Activated naive CD4-positive, alpha-beta T cell treated with anti-CD3 and anti-CD28 coated beads, Interleukin-2, amount 10 ng/mL, durations not matched to agents 7 days and 5 days (primary cell): ENCODE measurements at regions not wholly inside any gene's neighbourhood (a gene's known extent, or its start where the extent isn't known, plus 50 kb on each side); places are given as distances from the start of the nearest gene placed in this dataset.
"Not testable (repeated sequence)": the region's sequence is repeated elsewhere in the genome, so short reads cannot be mapped to it uniquely, and the experiment has no call there.

Experiments used
- CTCF ChIA-PET: fragments of 350-600 bp; sonication (Branson Sonifier 250); formaldehyde crosslinking; loops from one replicate; lab custom pipeline; 2021; ENCODE audit warnings: antibody characterized with exemption; lab: Charles Lee
- DNase-seq: peaks from one replicate; pipeline ENCODE4 v3.0.0-alpha.2; 2020
- H3K27ac Mint-ChIP-seq: one replicate; pipeline ENCODE4 v1.8.0; 2021; ENCODE audit warnings: mild to moderate bottlenecking, moderate library complexity, mixed read lengths
- H3K27me3 Mint-ChIP-seq: one replicate; pipeline ENCODE4 v1.8.0; 2021; ENCODE audit warnings: mild to moderate bottlenecking, mixed read lengths
- H3K36me3 Mint-ChIP-seq: one replicate; pipeline ENCODE4 v1.8.0; 2021; ENCODE audit warnings: mixed read lengths
- H3K4me1 Mint-ChIP-seq: one replicate; pipeline ENCODE4 v1.8.0; 2021; ENCODE audit warnings: mixed read lengths
- H3K4me3 Mint-ChIP-seq: one replicate; pipeline ENCODE4 v1.8.0; 2021; ENCODE audit warnings: mild to moderate bottlenecking, moderate library complexity, mixed read lengths
- H3K9me3 Mint-ChIP-seq: one replicate; pipeline ENCODE4 v1.8.0; 2021; ENCODE audit warnings: mixed read lengths

DNA sequence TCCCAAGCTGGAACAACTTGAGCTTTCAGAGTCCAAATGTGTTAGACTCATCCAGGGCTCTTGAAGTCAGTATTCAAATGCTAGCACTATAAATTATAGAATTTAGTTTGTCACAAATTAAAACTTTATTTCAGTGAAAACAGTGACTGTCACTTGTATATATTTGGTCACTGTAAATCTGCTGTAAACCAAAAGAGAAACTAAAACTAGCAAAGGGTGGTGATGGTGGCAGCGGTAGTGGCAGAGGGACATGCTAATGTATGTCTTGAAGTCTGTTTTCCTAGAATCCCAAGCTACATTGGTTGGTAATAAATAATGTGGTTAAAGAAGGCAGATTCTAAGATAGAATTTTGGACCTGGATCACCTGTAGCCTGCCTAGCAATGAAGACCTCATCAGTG lies 140.4 kb upstream of the CENPW start:
- DNase-seq, result no peak
- no peak overlapping the region for H3K4me3 Mint-ChIP-seq
- H3K4me1 Mint-ChIP-seq, result peaks cover 7% of the 10 kb centered on the region
- CTCF ChIA-PET, result no interaction called here
- no peaks in the 10 kb centered on the region for H3K36me3 Mint-ChIP-seq
- no peak overlapping the region for H3K27ac Mint-ChIP-seq
- H3K27me3 Mint-ChIP-seq, result no peaks in the 10 kb centered on the region
- H3K9me3 Mint-ChIP-seq, result no peaks in the 10 kb centered on the region

DNA sequence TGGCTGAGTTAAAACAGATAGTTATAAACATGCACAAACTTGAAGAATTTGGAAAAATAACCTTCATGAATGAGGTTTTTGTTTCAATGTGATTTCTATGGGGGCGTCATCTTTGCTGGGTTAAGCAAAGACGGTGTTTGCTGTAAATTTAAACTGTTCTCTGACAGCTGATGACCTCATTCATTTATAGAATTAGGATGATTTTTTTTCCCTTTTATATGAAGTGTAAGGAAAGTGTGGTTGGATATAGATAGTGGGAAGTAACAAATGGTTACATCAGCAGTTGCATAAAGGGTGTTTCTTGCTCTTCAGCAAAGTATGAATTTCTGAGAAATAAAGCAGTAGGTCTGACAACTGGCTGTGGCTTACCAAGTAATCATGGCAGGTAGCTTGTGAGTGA lies 137.2 kb upstream of the CENPW start:
- no peaks in the 10 kb centered on the region for H3K9me3 Mint-ChIP-seq
- H3K27me3 Mint-ChIP-seq, result no peaks in the 10 kb centered on the region
- no peaks in the 10 kb centered on the region for H3K36me3 Mint-ChIP-seq
- H3K27ac Mint-ChIP-seq, result no peak overlapping the region
- CTCF ChIA-PET, result interaction anchor here (0.7 kb wide), 1 partner anchor 26 kb away, joined by 3 read pairs; no protein-coding TSS in a partner anchor
- no peak for DNase-seq
- no peak overlapping the region for H3K4me3 Mint-ChIP-seq
- peaks cover 7% of the 10 kb centered on the region for H3K4me1 Mint-ChIP-seq

DNA sequence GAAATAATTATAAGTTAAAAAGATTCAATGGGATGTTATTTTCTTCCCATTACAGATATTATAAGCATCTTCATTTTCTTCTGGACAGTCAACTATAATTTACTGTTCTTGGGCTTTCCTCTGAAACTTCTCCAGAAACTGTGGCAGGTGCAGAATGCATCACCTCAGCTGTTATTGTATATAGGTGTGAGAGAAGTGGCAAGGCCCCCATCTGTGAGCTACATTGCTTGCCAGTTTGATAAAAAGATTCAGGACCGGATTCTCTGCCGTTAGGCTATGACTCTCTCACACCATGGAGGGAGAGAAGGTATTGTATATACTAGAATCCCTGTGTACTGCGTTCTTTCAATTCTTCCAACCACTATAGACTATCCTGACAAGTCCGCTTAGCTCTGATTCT lies 135.8 kb upstream of the CENPW start:
- Mint-ChIP-seq H3K4me3 (no peak overlapping the region), H3K36me3 (no peaks in the 10 kb centered on the region), H3K27ac (no peak overlapping the region), H3K4me1 (peaks cover 7% of the 10 kb centered on the region), H3K27me3 (no peaks in the 10 kb centered on the region), H3K9me3 (no peaks in the 10 kb centered on the region)
- no peak for DNase-seq
- CTCF ChIA-PET, result no interaction called here

DNA sequence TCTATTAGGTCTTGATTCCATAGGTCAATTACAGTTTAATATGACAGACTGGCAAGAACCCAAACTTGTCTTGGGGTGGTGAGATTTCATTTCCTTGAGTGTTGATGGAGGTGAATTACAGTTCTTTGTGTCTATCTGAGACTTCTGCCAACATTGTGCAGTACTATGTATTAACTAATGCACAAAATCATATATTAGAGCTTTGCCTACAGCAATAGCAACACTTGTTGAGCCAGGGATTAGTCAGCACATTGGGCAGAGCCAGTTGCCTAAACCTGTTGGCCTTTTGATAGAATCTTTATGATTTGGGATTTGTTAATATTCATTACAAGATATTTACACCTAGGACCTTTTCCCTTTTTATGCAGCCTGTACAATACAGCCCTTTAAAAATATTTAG lies 135.3 kb upstream of the CENPW start:
- H3K27me3 Mint-ChIP-seq, result no peaks in the 10 kb centered on the region

DNA sequence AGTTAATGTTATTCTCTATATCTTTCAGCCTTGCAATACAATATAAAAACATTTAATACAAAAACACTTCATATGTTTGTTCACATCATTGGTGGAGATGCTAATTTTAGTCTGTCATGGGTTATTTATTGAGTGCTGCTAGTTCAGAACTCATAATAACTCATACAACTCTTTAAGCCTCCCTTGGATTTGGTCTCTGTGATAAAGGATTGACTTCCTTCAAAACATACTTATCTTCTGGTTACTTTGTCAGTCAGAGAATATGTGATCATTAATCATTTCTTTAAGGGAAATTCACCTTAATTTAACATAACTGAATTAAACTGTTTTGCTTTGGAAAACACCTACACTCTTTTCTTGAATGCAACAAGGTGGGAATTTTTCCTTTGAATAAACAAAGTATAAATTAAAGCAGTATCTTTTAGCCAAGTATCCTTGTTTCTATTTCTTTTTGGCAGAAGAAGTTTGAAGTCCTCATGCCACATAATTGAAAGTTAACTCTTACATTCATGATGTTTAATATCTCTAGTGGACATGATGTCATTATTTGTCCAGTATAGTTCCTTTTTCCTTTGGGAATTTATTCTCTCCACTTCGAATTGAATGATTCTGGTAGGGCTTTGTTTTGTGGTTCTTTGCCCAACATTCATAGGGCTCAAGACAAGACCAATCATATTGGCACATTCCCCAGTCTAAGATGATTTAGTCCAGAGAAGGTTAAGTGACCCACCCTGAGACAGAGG lies 133.2 kb upstream of the CENPW start:
- Mint-ChIP-seq H3K4me1 (no peaks in the 10 kb centered on the region), H3K9me3 (no peaks in the 10 kb centered on the region), H3K27ac (no peak overlapping the region), H3K4me3 (no peak overlapping the region), H3K27me3 (no peaks in the 10 kb centered on the region), H3K36me3 (no peaks in the 10 kb centered on the region)
- no peak for DNase-seq
- CTCF ChIA-PET, result no interaction called here

More for the DNA sequence above, 135.3 kb upstream of the CENPW start:
- H3K36me3 Mint-ChIP-seq, result no peaks in the 10 kb centered on the region
- peaks cover 2% of the 10 kb centered on the region for H3K4me1 Mint-ChIP-seq
- no peak for DNase-seq
- no peaks in the 10 kb centered on the region for H3K9me3 Mint-ChIP-seq
- H3K4me3 Mint-ChIP-seq, result no peak overlapping the region
- H3K27ac Mint-ChIP-seq, result no peak overlapping the region
- CTCF ChIA-PET, result no interaction called here

DNA sequence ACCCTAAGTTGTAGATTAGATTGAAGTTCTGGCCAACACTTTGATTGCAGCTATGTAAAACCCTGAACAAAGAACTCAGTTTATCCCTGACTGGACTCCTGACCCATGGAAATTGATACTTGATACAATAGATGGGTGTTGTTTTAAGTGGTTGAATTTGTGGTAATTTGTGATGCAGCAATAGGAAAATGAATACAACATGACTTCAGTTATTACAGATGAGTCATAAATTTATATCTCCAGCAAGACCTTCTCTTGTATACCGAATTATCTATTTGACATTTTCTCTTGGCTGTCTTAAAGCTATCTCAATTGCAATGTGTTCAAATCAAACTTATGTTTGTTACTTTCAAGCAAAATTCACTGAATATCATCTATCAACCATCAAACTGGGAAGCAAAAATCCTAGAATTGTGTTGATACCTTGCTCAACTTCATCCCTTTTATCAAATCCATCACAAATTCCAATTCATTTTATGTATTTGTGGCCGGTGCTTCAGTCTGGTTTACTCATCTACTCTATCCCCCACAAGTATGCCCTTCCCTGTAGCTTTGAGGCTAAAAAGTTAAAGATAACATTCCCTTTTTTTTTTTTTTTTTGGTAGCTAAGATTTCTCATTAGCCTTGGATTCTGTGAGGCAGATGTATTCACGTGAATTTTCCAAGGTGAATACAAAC lies 129.4 kb upstream of the CENPW start:
- H3K27ac Mint-ChIP-seq, result no peak overlapping the region
- no peak for DNase-seq
- no peaks in the 10 kb centered on the region for H3K4me1 Mint-ChIP-seq
- CTCF ChIA-PET, result no interaction called here
- H3K36me3 Mint-ChIP-seq, result no peaks in the 10 kb centered on the region
- no peak overlapping the region for H3K4me3 Mint-ChIP-seq
- H3K27me3 Mint-ChIP-seq, result no peaks in the 10 kb centered on the region
- no peaks in the 10 kb centered on the region for H3K9me3 Mint-ChIP-seq

DNA sequence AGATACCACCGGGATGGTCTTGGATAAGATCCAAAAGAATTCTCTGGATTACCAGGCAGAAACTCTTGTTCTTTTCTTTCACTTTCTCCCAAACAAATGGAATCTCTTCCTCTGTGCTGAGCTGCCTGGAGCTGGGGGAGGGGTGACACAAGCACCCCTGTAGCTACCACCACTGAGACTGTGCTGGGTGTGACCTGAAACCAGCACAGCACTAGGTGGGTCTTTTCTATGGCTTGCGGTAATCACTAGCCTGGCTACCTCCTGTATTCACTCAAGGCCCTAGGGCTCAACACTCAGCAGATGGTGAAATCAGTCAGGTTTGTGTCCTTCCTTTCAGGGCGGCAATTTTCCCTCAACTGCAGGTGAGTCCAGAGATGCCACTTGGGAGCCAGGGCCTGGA lies 122.4 kb upstream of the CENPW start:
- no peak overlapping the region for H3K4me3 Mint-ChIP-seq
- no peaks in the 10 kb centered on the region for H3K4me1 Mint-ChIP-seq
- CTCF ChIA-PET, result no interaction called here
- H3K9me3 Mint-ChIP-seq, result no peaks in the 10 kb centered on the region
- no peak overlapping the region for H3K27ac Mint-ChIP-seq
- DNase-seq, result no peak
- H3K27me3 Mint-ChIP-seq, result no peaks in the 10 kb centered on the region
- no peaks in the 10 kb centered on the region for H3K36me3 Mint-ChIP-seq

DNA sequence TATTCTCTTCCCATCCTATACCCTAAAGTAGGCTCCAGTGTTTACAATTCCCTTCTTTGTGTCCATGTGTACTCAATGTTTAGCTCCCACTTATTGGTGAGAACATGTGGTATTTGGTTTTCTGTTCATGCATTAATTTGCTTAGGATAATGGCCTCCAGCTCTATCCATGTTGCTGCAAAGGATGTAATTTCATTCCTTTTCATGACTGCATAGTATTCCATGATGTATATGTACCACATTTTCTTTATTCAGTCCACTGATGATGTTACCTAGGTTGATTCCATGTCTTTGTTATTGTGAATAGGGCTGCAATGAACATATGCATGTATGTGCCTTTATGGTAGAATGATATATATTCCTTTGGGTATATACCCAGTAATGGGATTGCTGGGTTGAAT lies 119.0 kb upstream of the CENPW start:
- H3K36me3 Mint-ChIP-seq, H3K4me1 Mint-ChIP-seq, H3K9me3 Mint-ChIP-seq, H3K4me3 Mint-ChIP-seq, DNase-seq, H3K27me3 Mint-ChIP-seq, CTCF ChIA-PET, H3K27ac Mint-ChIP-seq: not testable (repeated sequence)

DNA sequence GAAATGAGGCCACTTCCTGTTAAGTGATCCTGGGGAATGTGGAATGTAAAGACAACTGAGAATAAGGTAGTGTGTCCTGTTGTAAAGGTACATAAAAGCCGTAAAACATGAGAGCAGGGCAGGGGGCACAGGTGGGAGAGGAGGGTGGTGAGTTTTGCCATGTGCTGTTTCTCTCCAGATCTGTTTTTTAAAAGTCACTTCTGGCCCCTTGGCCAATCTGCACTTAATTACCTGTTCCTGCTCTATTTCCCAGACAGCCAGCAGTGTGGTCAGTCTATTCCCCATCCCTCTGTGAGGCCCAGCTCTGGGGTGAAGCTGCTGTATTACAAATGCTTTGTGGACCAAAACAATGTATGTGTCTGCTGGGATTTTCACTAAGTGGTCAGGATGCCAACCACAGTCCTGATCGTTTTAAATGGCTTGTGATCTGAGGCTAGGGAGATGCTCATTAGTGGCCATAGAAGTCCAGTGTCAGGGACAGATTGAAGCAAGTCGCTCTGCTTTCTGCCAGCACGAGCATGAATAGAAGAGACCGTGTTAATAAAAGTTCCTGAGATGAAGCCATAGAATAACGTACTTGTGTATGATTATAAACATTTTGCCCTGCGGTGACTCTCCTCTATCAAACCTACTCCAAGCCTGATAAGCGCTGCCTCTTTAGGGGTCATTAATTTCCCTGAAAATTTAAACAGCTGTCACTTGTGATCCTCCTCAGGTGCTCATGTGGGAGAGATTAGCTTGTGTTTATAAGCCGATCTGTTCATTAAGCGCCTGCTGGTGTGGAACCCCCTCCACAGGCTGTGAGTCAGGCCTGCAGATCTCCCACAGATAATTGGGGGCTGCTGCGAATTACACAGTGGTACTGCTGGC lies 111.8 kb upstream of the CENPW start:
- H3K27ac Mint-ChIP-seq, result no peak overlapping the region
- no peaks in the 10 kb centered on the region for H3K4me1 Mint-ChIP-seq
- H3K9me3 Mint-ChIP-seq, result no peaks in the 10 kb centered on the region
- no peak overlapping the region for H3K4me3 Mint-ChIP-seq
- no peaks in the 10 kb centered on the region for H3K27me3 Mint-ChIP-seq
- CTCF ChIA-PET, result no interaction called here
- no peaks in the 10 kb centered on the region for H3K36me3 Mint-ChIP-seq
- no peak for DNase-seq

DNA sequence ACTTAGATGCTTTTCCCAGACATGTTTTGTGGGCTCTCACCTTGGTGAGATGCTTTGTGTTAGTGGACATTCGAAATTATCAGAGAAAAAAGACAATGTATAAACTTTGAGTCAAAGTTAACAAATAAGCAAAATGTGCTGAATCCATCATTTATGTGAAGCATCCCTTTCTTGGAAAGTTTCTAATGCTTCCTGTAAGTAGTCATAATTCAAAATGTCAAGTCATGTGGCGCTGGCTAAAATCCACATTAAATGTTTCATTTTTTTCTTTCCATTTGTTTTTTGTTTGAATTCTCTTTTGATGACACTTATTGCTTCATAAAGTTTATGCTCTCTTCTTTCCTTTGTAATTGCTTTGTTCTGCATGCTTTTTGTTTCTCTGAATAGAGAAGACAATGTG lies 107.2 kb upstream of the CENPW start:
- no peaks in the 10 kb centered on the region for H3K36me3 Mint-ChIP-seq
- CTCF ChIA-PET, result no interaction called here
- no peak overlapping the region for H3K27ac Mint-ChIP-seq
- no peaks in the 10 kb centered on the region for H3K27me3 Mint-ChIP-seq
- DNase-seq, result no peak
- H3K4me3 Mint-ChIP-seq, result no peak overlapping the region
- no peaks in the 10 kb centered on the region for H3K9me3 Mint-ChIP-seq
- no peaks in the 10 kb centered on the region for H3K4me1 Mint-ChIP-seq

DNA sequence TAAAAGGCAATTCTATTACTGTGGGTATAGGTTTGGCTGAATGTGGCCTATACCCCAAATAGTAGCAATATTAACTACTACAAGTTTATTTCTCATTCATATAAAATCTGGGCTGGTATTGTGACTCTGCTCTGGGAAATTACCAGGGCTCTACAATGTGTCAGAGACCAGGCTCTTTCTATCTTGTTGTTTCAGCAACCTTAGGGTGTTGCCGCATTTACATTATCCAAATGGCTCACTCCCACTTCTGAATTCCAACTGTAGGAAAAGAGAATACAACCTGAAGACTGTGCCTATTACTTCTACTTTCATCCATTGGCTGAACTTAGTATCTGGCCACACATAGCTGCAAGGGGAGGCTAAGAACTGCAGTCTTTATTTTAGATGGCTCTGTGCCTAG lies 106.7 kb upstream of the CENPW start:
- no peaks in the 10 kb centered on the region for H3K27me3 Mint-ChIP-seq
- no peak overlapping the region for H3K4me3 Mint-ChIP-seq
- H3K4me1 Mint-ChIP-seq, result no peaks in the 10 kb centered on the region
- H3K27ac Mint-ChIP-seq, result no peak overlapping the region
- no peaks in the 10 kb centered on the region for H3K36me3 Mint-ChIP-seq
- no peaks in the 10 kb centered on the region for H3K9me3 Mint-ChIP-seq
- no peak for DNase-seq
- CTCF ChIA-PET, result no interaction called here

DNA sequence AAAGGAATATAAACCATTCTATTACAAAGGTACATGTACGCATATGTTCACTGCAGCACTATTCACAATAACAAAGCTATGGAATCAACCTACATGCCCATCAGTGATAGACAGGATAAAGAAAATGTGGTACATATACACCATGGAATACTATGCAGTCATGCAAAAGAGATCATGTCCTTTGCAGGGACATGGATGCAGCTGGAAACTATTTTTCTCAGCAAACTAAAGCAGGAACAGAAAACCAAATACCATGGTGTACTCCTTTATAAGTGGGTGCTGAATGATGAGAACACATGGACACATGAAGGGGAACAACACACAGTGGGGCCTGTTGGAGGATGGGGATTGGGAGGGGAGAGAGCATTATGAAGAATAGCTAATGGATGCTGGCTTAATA lies 104.6 kb upstream of the CENPW start:
- Mint-ChIP-seq H3K36me3 (no peaks in the 10 kb centered on the region), H3K4me1 (no peaks in the 10 kb centered on the region), H3K9me3 (peaks cover 3% of the 10 kb centered on the region), H3K27me3 (no peaks in the 10 kb centered on the region), H3K4me3 (no peak overlapping the region), H3K27ac (no peak overlapping the region)
- CTCF ChIA-PET, result no interaction called here
- no peak for DNase-seq

DNA sequence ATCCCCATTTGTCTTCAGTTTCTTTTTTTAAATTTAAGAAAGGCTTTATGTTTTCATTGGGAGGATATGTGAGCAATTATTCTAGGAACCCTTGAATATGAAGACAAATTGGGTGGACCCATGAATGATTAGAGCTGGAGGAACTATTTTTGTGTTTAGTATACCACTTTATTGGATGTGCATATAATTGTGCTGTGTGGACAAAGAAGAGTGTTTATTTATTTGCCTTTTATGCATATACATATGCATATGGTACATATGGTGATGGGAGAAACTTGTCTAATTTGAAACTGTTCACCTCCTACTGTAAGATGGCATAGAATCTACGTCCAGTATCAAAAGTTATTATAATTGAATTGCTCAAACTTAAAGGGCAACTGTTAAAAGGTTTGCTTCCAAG lies 94.8 kb upstream of the CENPW start:
- no peaks in the 10 kb centered on the region for H3K27me3 Mint-ChIP-seq
- H3K36me3 Mint-ChIP-seq, result no peaks in the 10 kb centered on the region
- H3K27ac Mint-ChIP-seq, result no peak overlapping the region
- no peaks in the 10 kb centered on the region for H3K9me3 Mint-ChIP-seq
- no peak for DNase-seq
- no peak overlapping the region for H3K4me3 Mint-ChIP-seq
- CTCF ChIA-PET, result no interaction called here
- H3K4me1 Mint-ChIP-seq, result no peaks in the 10 kb centered on the region

DNA sequence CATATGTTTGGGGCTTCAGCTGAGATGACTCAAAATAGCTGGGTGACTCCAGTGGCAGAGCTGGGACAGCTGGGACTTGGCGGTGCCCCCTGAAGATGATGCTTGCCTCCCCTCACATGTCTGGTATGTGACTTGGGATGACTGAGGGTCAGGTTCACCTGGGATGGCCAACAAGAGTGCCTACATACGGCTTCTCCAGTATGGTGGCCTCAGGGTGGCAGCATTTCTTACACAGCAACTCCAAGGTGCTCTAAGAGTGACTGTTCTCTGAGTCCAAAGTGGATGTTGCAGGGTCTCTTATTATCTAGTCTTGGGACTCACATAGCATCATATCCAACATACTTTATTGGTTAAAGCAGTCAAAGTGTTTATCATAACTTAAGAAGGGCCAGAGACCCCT lies 87.8 kb upstream of the CENPW start:
- Mint-ChIP-seq H3K4me1 (no peaks in the 10 kb centered on the region), H3K4me3 (no peak overlapping the region), H3K27ac (no peak overlapping the region), H3K27me3 (no peaks in the 10 kb centered on the region), H3K36me3 (no peaks in the 10 kb centered on the region), H3K9me3 (peaks cover under 1% of the 10 kb centered on the region)
- CTCF ChIA-PET, result no interaction called here
- DNase-seq, result no peak

DNA sequence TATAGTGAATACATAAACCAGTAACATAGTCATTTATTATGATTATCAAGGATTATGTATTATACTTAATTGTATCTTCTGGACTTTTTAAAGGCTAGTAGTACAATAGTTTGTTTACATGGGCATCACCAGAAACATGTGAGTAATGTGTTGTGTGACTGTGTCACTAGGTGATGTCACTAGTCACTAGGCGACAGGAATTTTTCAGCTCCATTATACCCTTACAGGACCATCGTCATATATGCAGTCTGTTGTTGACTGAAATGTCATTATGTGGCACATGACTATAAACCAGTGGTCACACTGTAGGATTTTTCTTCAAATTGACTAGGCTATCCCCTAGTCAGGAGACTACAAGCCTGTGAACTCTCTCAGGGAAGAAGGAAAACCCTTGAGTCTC lies 86.5 kb upstream of the CENPW start:
- H3K27ac Mint-ChIP-seq, result no peak overlapping the region
- H3K4me1 Mint-ChIP-seq, result no peaks in the 10 kb centered on the region
- no peak overlapping the region for H3K4me3 Mint-ChIP-seq
- no peak for DNase-seq
- H3K36me3 Mint-ChIP-seq, result no peaks in the 10 kb centered on the region
- H3K9me3 Mint-ChIP-seq, result peaks cover 3% of the 10 kb centered on the region
- no peaks in the 10 kb centered on the region for H3K27me3 Mint-ChIP-seq
- CTCF ChIA-PET, result no interaction called here
